PC-3 (cell line): ENCODE measurements at regions not wholly inside any gene's neighbourhood (a gene's known extent, or its start where the extent isn't known, plus 50 kb on each side); places are given as distances from the start of the nearest gene placed in this dataset.

Experiments used
- ATAC-seq: fragments of 200-7000 bp; cut with Tn5 transposase; 2 replicates; pipeline ENCODE4 v1.9.1; 2020; ENCODE audit warnings: mild to moderate bottlenecking, moderate library complexity
- BruUV-seq: library from RNA; stranded (reverse); fragments of 400-500 nt; replicated peaks from 2 replicates; lab custom pipeline; 2021; lab: Mats Ljungman, UMichigan
- CTCF ChIA-PET: fragments of 300-600 bp; sonication (Branson Sonifier 250); formaldehyde crosslinking; loops from one replicate; lab custom pipeline; 2022; ENCODE audit warnings: antibody characterized with exemption; lab: Charles Lee
- POLR2A ChIA-PET: fragments of 300-600 bp; sonication (Branson Sonifier 250); formaldehyde crosslinking; loops from one replicate; lab custom pipeline; 2022; ENCODE audit warnings: antibody characterized with exemption; ENCODE audit not compliant: unreplicated experiment; lab: Charles Lee
- DNase-seq: peaks from one replicate; pipeline ENCODE4 v3.0.0-alpha.2; 2015
- H2AFZ ChIP-seq: fragments of 300-600 bp; sonication (generic); 2 replicates; pipeline ENCODE4 v1.6.0; 2016; ENCODE audit warnings: antibody characterized with exemption, low read length
- H3F3A ChIP-seq: fragments of 300-600 bp; sonication (generic); one replicate; pipeline ENCODE4 v1.6.0; 2017; ENCODE audit warnings: antibody characterized with exemption, low read length, control low read depth, mild to moderate bottlenecking; ENCODE audit not compliant: unreplicated experiment
- H3K27ac ChIP-seq: fragments of 300-600 bp; sonication (generic); 2 replicates; pipeline ENCODE4 v1.5.1; 2016; ENCODE audit warnings: mild to moderate bottlenecking, low read length
- H3K27me3 ChIP-seq: fragments of 300-600 bp; sonication (generic); 2 replicates; pipeline ENCODE4 v1.6.1; 2016; ENCODE audit warnings: low read length, mixed read lengths
- H3K36me3 ChIP-seq: fragments of 300-600 bp; sonication (generic); 2 replicates; pipeline ENCODE4 v1.6.1; 2016; ENCODE audit warnings: low read depth, mixed run types, low read length, mixed read lengths
- H3K4me1 ChIP-seq: fragments of 300-600 bp; sonication (generic); 2 replicates; pipeline ENCODE4 v1.5.1; 2016; ENCODE audit warnings: low read length; ENCODE audit not compliant: insufficient read depth
- H3K4me2 ChIP-seq: fragments of 300-600 bp; sonication (generic); 2 replicates; pipeline ENCODE4 v1.6.0; 2016; ENCODE audit warnings: low read length
- H3K4me3 ChIP-seq: fragments of 300-600 bp; sonication (generic); 2 replicates; pipeline ENCODE4 v1.5.1; 2016; ENCODE audit warnings: mild to moderate bottlenecking, low read length, mixed read lengths
- H3K79me2 ChIP-seq: fragments of 300-600 bp; sonication (generic); 2 replicates; pipeline ENCODE4 v1.6.1; 2017; ENCODE audit warnings: low read length, mixed read lengths
- H3K9ac ChIP-seq: fragments of 300-600 bp; sonication (generic); 2 replicates; pipeline ENCODE4 v1.6.0; 2016; ENCODE audit warnings: mild to moderate bottlenecking, low read length
- H3K9me2 ChIP-seq: fragments of 300-600 bp; sonication (generic); replicated peaks from 2 replicates; pipeline ENCODE4 v1.6.1; 2016; ENCODE audit warnings: mixed run types, low read length, mixed read lengths
- H3K9me3 ChIP-seq: fragments of 300-600 bp; sonication (generic); 2 replicates; pipeline ENCODE4 v1.6.1; 2016; ENCODE audit warnings: low read length, mixed read lengths
- H4K20me1 ChIP-seq: fragments of 300-600 bp; sonication (generic); 2 replicates; pipeline ENCODE4 v1.6.1; 2016; ENCODE audit warnings: low read length, mixed read lengths
- CTCF ChIP-seq: fragments of 300-600 bp; sonication (generic); conservative IDR thresholded peaks from 2 replicates; pipeline ENCODE4 v1.5.1; 2017; ENCODE audit warnings: antibody characterized with exemption, low read depth, mild to moderate bottlenecking, low read length
- EZH2 ChIP-seq: fragments of 300-600 bp; sonication (generic); IDR thresholded peaks from one replicate; pipeline ENCODE4 v1.6.1; 2017; ENCODE audit warnings: antibody characterized with exemption, mild to moderate bottlenecking, low read length; ENCODE audit not compliant: unreplicated experiment
- EZH2phosphoT487 ChIP-seq: fragments of 300-600 bp; sonication (generic); IDR thresholded peaks from 2 replicates; pipeline ENCODE4 v1.6.1; 2018; ENCODE audit warnings: mild to moderate bottlenecking, antibody characterized with exemption, low read length, borderline replicate concordance
- intact Hi-C: fragments of 100-400 bp; cut with micrococcal nuclease; formaldehyde crosslinking; loops from 2 replicates; pipeline ENCODE4 v1.9.0; 2023

DNA sequence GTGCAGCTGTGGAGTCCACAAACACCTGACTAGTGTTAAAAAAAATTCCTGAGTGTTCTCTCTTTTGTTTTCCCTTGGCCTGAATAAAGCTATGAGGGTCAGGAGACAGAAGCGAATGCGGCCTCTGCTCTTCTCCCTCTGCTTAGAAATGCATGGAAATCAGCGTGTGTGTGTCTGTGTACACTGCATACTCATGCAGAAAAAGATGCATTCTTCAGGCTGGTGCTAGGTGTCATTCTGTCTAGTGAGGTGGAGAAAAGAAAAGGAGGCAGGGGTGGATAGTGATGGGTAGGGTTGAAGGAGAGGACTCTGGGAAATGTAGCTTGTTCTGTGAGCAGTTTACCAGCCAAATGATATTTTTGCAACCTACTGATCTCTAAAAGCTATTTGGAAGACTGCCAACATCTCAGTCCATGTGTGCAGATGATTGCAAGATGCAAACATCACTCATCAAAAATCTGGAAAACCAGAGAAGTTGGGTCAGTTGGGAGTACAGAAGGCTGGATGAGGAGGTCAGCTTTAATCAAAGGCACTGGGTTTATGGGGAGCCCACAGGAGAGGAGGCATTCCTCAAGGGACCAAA is 177.7 kb downstream of the INSIG2 start:
- Histone ChIP-seq H3K4me2 (no peak overlapping the region), H3F3A (no peaks in the 10 kb centered on the region), H3K27me3 (no peaks in the 10 kb centered on the region), H2AFZ (no peak overlapping the region), H3K79me2 (no peaks in the 10 kb centered on the region), H3K9ac (no peak overlapping the region), H3K9me2 (no peaks in the 10 kb centered on the region), H3K27ac (no peak overlapping the region), H3K4me3 (no peak overlapping the region), H4K20me1 (no peaks in the 10 kb centered on the region), H3K9me3 (no peaks in the 10 kb centered on the region), H3K36me3 (no peaks in the 10 kb centered on the region), H3K4me1 (0 out of 2 replicates have a peak, but pooled peaks cover 4% of the 10 kb centered on the region)
- BruUV-seq, result no TSS peak
- ChIA-PET POLR2A (no interaction called here), CTCF (no interaction called here)
- ATAC-seq (no peak), DNase-seq (peak; percentile 6)
- no peak for TF ChIP-seq CTCF
- no peak for TF ChIP-seq EZH2
- TF ChIP-seq EZH2phosphoT487, result no peak
- intact Hi-C loops, result no loop called here

- Histone ChIP-seq H3K4me2 (no peak overlapping the region), H3K4me1 (no peaks in the 10 kb centered on the region), H3K9me2 (no peaks in the 10 kb centered on the region), H3K27me3 (no peaks in the 10 kb centered on the region), H3K9me3 (no peaks in the 10 kb centered on the region), H3K79me2 (no peaks in the 10 kb centered on the region), H4K20me1 (no peaks in the 10 kb centered on the region), H3K9ac (no peak overlapping the region), H3K4me3 (no peak overlapping the region), H3K27ac (no peak overlapping the region), H2AFZ (no peak overlapping the region), H3K36me3 (no peaks in the 10 kb centered on the region; the same call in 1 of the 2 replicates), H3F3A (no peaks in the 10 kb centered on the region)
- ATAC-seq (no peak), DNase-seq (no peak)
- intact Hi-C loops, result no loop called here
- POLR2A ChIA-PET, result no interaction called here
- BruUV-seq, result no TSS peak
- CTCF ChIA-PET, result no interaction called here
- TF ChIP-seq CTCF (no peak), EZH2phosphoT487 (no peak), EZH2 (no peak)
Measured at GRCh38 chr2:118264232-118264990, 176.1 kb downstream of the INSIG2 start.

DNA sequence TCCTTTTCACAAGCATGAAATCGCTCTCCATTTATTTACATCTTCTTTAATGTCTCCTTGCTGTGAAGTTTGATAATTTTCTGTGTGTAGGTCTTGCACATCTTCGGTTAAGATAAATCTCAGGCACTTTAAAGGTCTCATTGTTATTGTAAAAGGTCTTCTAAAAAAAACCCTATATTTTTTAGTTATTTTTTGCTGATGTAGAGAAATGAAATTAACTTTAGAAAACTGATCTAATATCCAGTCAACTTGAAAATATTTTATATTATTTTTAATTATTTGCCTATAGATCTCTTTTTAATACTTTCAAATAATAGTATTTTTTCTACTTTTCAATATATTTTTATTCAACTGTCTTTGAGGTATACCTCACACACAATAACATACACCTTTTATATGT is 169.4 kb downstream of the INSIG2 start:
- POLR2A ChIA-PET, result no interaction called here
- Histone ChIP-seq H2AFZ (no peak overlapping the region), H3K9me3 (peaks cover 12% of the 10 kb centered on the region; the same call in 1 of the 2 replicates), H3K36me3 (peaks cover 11% of the 10 kb centered on the region; the same call in 1 of the 2 replicates), H3K4me2 (no peak overlapping the region), H3K4me3 (no peak overlapping the region), H3K9me2 (no peaks in the 10 kb centered on the region), H3K27ac (no peak overlapping the region), H3F3A (no peaks in the 10 kb centered on the region), H3K79me2 (no peaks in the 10 kb centered on the region), H3K9ac (no peak overlapping the region), H4K20me1 (no peaks in the 10 kb centered on the region), H3K27me3 (no peaks in the 10 kb centered on the region), H3K4me1 (no peaks in the 10 kb centered on the region)
- no TSS peak for BruUV-seq
- DNase-seq (no peak), ATAC-seq (no peak)
- intact Hi-C loops, result no loop called here
- CTCF ChIA-PET, result no interaction called here
- TF ChIP-seq EZH2phosphoT487, result no peak
- TF ChIP-seq EZH2, result no peak
- TF ChIP-seq CTCF, result no peak
